Femur (tissue), 1 donor: ENCODE measurements at regions not wholly inside any gene's neighbourhood (a gene's known extent, or its start where the extent isn't known, plus 50 kb on each side); places are given as distances from the start of the nearest gene placed in this dataset.
"Not testable (repeated sequence)": the region's sequence is repeated elsewhere in the genome, so short reads cannot be mapped to it uniquely, and the experiment has no call there.

Experiments
- DNase-seq: peaks from one replicate; pipeline ENCODE4 v3.0.0-alpha.2; 2017

- no peak for DNase-seq
Measured at GRCh38 chr4:79266136-79266535, 59.7 kb downstream of the NAA11 start.

- DNase-seq, result no peak
Measured at GRCh38 chr4:79259242-79259641, 66.6 kb downstream of the NAA11 start.

GRCh38 chr4:79258614-79259176 is 67.2 kb downstream of the NAA11 start:
- DNase-seq, result no peak

DNA sequence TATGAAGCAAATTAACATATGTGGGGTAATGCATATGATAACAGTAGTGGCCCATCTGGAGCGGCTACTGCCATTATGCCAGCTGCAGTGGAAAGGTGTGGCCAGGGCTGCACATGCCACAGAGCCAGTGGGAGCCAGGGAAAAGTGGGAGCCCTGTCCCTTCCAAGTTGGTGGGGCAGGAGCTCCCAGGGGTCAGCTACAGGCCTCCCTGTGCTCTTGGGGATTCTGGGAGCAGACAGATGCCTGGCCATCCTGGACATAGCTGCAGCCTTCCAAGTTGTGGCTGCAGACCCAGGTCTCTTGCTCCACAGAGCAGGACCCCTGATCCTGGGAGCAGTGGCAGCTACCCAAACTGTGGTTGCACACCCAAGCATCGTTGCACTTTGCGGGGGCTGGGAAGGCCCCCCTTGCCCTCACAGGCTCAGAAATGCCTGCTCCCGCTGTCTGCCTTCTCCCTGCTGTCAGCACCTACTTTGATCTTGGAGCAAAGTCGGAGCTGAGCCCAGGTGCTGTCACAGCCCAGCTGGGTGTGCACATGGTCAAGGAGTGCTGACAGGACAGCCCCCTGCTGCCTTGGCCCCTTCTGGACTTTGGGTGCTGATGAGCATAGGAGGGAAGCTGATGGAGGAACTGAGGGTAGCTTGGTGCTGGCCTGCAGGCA is 67.8 kb downstream of the NAA11 start:
- DNase-seq, result no peak

DNA sequence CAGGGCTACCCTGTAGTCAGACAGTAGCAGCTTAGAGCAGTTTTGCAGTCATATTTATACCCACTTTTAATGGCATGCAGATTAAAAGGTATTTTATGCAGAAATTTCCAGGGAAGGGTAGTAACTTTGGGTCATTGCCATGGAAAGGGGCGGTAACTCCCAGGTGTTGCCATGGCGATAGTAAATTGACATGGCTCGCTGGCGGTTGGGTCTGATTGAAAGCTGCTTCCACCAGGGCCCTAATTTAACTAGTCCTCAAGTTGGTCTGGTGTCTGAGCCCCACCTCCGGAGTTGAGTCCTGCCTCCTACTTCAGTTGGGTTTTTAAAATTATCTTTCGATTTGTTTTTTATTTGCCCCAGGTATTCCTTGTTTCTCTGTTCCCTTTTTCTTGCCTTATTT is 70.1 kb downstream of the NAA11 start:
- no peak for DNase-seq

DNA sequence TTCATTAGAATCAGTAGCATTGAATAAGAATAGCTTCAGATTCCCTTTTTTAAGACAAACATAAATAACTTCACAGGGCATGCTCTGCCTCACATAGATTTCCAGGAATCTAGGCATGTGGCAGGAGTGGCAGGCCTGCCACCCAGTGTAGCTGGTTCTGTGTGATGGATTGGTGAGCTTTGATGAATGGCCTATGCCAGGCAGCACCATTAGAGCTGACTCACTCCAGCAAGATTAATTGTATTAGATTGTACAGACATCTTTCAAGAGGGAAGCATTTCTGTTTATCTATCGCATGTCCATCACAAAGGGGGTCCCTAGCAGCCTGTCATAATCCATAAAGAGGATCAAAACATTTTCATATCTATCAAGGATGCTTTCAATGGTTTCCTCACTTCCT is 71.9 kb downstream of the NAA11 start:
- DNase-seq, result no peak

DNA sequence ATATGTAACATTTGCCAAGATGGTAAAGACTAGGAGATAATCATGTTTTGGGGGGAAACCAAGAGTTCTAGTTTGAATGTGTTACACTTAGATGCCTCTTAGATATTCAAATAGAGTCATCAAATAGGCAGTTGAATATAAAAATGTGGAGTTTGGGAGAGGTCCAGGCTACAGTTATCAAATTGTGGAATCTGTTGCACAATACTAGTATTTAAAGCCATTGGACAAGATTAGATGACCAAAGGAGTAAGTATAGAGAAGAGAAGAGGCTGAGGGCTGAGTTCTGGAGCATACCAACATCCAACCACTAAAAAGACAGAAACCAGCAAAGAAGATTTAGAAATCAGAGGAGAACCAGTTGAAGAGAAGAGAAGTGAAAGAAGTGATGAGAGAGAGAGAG is 72.7 kb downstream of the NAA11 start:
- no peak for DNase-seq

GRCh38 chr4:79250887-79251286 is 75.0 kb downstream of the NAA11 start:
- DNase-seq, result no peak

GRCh38 chr4:79249881-79250503 is 75.9 kb downstream of the NAA11 start:
- DNase-seq, result no peak

DNA sequence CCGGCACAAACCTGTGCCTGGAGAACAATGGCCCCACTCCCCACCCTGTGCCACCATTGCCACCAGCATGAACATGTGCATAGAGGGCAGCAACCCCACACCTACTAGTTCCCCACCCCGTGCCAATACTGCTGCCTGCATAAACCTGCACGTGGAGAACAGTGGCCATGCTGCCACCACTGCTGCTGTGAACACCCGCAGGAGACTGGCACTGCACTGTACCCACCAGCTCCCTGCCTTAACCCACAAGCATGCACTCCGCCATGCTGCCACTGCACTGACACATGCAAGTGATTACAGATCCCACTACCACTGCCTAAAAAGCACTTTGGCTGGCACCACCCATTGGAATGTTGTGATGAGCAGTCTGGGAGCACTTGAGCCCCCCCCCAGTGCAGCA is 77.3 kb downstream of the NAA11 start:
- DNase-seq, result no peak

DNA sequence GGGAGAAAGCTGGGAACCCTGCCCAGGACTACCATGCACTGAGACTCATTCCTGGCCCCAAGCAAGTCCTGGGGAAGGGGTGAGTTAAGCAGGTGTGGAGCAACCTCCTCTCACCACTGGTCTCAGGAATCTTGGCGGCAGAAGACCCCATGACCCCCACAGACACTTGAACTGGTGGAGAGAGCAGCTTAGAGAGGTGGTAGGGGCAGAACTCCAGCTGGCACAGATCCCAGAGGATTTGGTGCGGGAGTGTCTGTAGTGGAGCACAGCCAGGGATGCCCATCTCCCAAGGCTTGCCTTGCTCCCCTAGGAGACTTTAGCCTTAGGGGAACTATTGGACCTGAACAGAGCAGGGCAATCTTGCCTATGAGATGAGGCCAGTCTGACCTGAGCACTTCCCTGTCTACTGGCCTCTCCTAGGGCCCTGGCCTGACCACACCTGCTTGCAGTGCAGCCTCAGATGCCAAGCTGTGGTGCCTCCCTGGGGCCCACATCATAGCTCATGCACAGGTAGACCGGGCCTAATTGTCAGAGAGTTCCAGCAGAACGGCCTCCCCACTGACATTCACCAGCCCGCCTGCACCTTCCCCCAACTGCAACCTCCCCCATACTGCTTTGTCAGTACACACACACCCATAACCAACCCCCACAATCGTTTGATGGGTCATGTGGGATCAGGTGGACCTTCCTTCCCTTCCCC is 78.0 kb downstream of the NAA11 start:
- no peak for DNase-seq

GRCh38 chr4:79245200-79245940 is 80.5 kb downstream of the NAA11 start:
- DNase-seq, result not testable (repeated sequence)

GRCh38 chr4:79241846-79242245 is 84.0 kb downstream of the NAA11 start:
- no peak for DNase-seq

- DNase-seq, result no peak
Measured at GRCh38 chr4:79237851-79238250, 88.0 kb downstream of the NAA11 start.

GRCh38 chr4:79236785-79237184 is 89.1 kb downstream of the NAA11 start:
- DNase-seq, result no peak

- DNase-seq, result no peak
Measured at GRCh38 chr4:79235095-79235494, 90.8 kb downstream of the NAA11 start.

GRCh38 chr4:79233820-79234219 is 92.0 kb downstream of the NAA11 start:
- DNase-seq, result no peak

DNA sequence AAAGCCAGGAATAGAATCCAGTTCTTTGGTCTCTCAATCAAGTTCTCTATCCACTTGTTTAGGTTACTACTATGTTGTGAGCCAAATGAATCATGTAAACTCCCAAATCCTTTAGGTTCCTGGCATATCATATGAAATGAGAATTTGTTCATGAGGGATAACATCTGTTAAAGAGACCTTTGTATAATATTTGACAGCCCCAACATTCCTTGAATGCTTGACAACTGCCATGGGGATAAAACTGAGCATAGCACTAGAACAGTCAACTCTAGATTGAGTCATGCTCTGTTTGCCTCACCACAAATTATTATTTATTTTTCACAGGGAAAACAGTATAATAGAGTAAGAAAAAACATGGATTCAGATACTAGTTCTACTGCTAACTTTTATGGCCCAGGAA is 93.3 kb downstream of the NAA11 start:
- no peak for DNase-seq

- DNase-seq, result no peak
Measured at GRCh38 chr4:79227860-79228259, 98.0 kb downstream of the NAA11 start.

GRCh38 chr4:79225360-79225759 is 100.5 kb downstream of the NAA11 start:
- no peak for DNase-seq

- no peak for DNase-seq
Measured at GRCh38 chr4:79224777-79225104, 101.1 kb downstream of the NAA11 start.

DNA sequence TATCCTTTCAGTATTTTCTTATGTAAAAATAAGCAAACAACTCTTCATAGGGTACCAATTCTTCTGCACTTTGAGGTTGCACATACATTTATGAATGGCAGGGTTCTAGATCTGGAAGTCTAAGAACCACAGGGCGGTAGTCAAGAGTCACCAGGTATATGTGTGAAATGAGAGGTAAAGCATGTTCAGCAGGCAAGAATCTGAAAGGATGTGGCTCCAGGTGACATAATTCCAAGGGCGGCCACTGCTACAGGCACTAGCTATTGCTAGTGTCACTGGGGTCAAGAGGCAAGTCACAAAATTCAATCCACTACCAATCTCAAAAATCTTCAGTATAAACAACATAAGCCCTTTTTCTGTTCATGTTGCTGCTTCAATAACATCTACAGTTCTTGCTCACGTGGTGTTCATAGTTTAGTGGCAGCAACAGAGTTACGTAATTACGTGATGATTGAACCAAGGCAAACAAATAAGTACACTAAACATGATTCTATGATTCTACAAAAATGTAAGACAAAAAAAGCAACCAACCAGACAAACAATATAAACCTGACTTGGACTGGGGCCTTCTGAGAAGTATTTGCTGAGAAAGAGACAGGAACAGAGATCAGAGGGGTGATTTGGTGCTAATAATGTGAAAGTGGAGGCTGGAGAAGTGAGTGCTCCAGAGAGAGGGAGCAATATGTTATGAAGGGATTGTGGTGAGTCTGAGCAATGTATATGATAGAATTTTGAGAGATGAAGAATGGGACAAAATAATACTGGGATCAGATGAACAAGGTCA is 101.7 kb downstream of the NAA11 start:
- no peak for DNase-seq

GRCh38 chr4:79217025-79217424 is 108.8 kb downstream of the NAA11 start:
- no peak for DNase-seq
